Upper lobe of left lung (tissue), 6 donors: ENCODE measurements at regions not wholly inside any gene's neighbourhood (a gene's known extent, or its start where the extent isn't known, plus 50 kb on each side); places are given as distances from the start of the nearest gene placed in this dataset.

ENCODE experiments used
- ATAC-seq, 2 donors: fragments of 200-7000 bp; cut with Tn5 transposase; one replicate each; pipeline ENCODE4 v1.9.1; 2022; ENCODE audit warnings: mild to moderate bottlenecking in 2 of 2, moderate library complexity in 2 of 2; ENCODE audit not compliant: low FRiP score in 2 of 2
- DNase-seq, 2 donors: peaks; one replicate each; pipeline ENCODE4 v3.0.0-alpha.2; 2019 to 2020
- H3K27ac ChIP-seq, 4 donors: fragments of 200-600 bp; sonication (generic); one replicate each; pipeline ENCODE4 v1.5.1; 2016 to 2019
- H3K27me3 ChIP-seq, 4 donors: fragments of 200-600 bp; sonication (generic); one replicate each; pipeline ENCODE4 v1.5.1; 2017 to 2019
- H3K36me3 ChIP-seq, 4 donors: fragments of 200-600 bp; sonication (generic); one replicate each; pipeline ENCODE4 v1.5.1; 2016 to 2019
- H3K4me1 ChIP-seq, 4 donors: fragments of 200-600 bp; sonication (generic); one replicate each; pipeline ENCODE4 v1.5.1; 2018 to 2019
- H3K4me3 ChIP-seq, 4 donors: fragments of 200-600 bp; sonication (generic); one replicate each; pipeline ENCODE4 v1.5.1; 2017 to 2019; ENCODE audit warnings: mild to moderate bottlenecking in 2 of 4, moderate library complexity in 1 of 4
- H3K9me3 ChIP-seq, 4 donors: fragments of 200-600 bp; sonication (generic); one replicate each; pipeline ENCODE4 v1.5.1; 2018 to 2019
- CTCF ChIP-seq, 6 experiments: fragments of 450-650 bp in 4 of 6; fragments of 200-600 bp in 2 of 6; sonication (generic) in 2 of 6; IDR thresholded peaks; one replicate each; pipeline ENCODE4 v1.5.1; 2016 to 2019; ENCODE audit warnings: antibody characterized with exemption in 6 of 6
- EP300 ChIP-seq, 4 donors: sonication (generic); formaldehyde crosslinking; IDR thresholded peaks; one replicate each; pipeline ENCODE4 v1.5.1; 2017; ENCODE audit warnings: antibody characterized with exemption in 4 of 4, control low read depth in 2 of 4
- POLR2A ChIP-seq, 4 donors: fragments of 450-650 bp; IDR thresholded peaks; one replicate each; pipeline ENCODE4 v1.5.1; 2016 to 2017; ENCODE audit warnings: antibody characterized with exemption in 4 of 4, mild to moderate bottlenecking in 2 of 4
- POLR2AphosphoS5 ChIP-seq, 2 donors: sonication (generic); formaldehyde crosslinking; IDR thresholded peaks; one replicate each; pipeline ENCODE4 v1.5.1; 2017; ENCODE audit warnings: antibody characterized with exemption in 2 of 2
- WGBS, 2 donors: methylation state at CpG; one replicate each; pipeline ENCODE4 v1.1.5; 2017 to 2018; 5-methylcytosine and 5-hydroxymethylcytosine counted together
- donor health status: DM: no; HTN: no; CAD: no; lungs with moderate emphysema.
- donor health status: DM: no; HTN: yes; CAD: no; lungs with severe emphysema.

GRCh38 chr7:42709284-42709683 lies 202.6 kb downstream of the C7orf25 start:
- H3K4me1 ChIP-seq: no peaks in the 10 kb centered on the region
- H3K36me3 ChIP-seq: no peaks in the 10 kb centered on the region
- no peak overlapping the region for H3K4me3 ChIP-seq
- no peak overlapping the region for H3K27ac ChIP-seq
- ATAC-seq (no peak), DNase-seq (no peak)
- TF ChIP-seq CTCF (IDR thresholded peaks at IDR 0.05): no peak
- TF ChIP-seq POLR2A (IDR thresholded peaks at IDR 0.05): no peak
- TF ChIP-seq POLR2AphosphoS5 (IDR thresholded peaks at IDR 0.05): no peak
- no peak for TF ChIP-seq EP300 (IDR thresholded peaks at IDR 0.05)
- 72 to 76% methylated on average over 3 of the region's 3 CpGs for WGBS, 2 donors
- H3K9me3 ChIP-seq: peaks cover 0 to 6% (median 2%) of the 10 kb centered on the region in 4 donors
- no peaks in the 10 kb centered on the region for H3K27me3 ChIP-seq

GRCh38 chr7:42704710-42705109 lies 207.2 kb downstream of the C7orf25 start:
- no peaks in the 10 kb centered on the region for H3K9me3 ChIP-seq
- H3K4me3 ChIP-seq: no peak overlapping the region
- DNase-seq: no peak
- ATAC-seq: no peak
- no peak for TF ChIP-seq POLR2AphosphoS5 (IDR thresholded peaks at IDR 0.05)
- TF ChIP-seq POLR2A (IDR thresholded peaks at IDR 0.05): no peak
- no peak for TF ChIP-seq EP300 (IDR thresholded peaks at IDR 0.05)
- TF ChIP-seq CTCF (IDR thresholded peaks at IDR 0.05): no peak
- peaks cover 0 to 3% (median 1%) of the 10 kb centered on the region in 4 donors for H3K4me1 ChIP-seq
- no peak overlapping the region for H3K27ac ChIP-seq
- no peaks in the 10 kb centered on the region for H3K36me3 ChIP-seq
- 85 to 88% methylated on average over 2 of the region's 2 CpGs for WGBS, 2 donors
- H3K27me3 ChIP-seq: no peaks in the 10 kb centered on the region

- ATAC-seq: no peak
- Histone ChIP-seq H3K27ac (no peak overlapping the region), H3K36me3 (no peaks in the 10 kb centered on the region), H3K4me1 (peaks cover 0 to 3% (median 1%) of the 10 kb centered on the region in 4 donors), H3K27me3 (no peaks in the 10 kb centered on the region), H3K9me3 (no peaks in the 10 kb centered on the region), H3K4me3 (no peak overlapping the region)
- no peak for DNase-seq
- WGBS, 2 donors: 55 to 100% methylated on average over 1 of the region's 1 CpG
- no peak for TF ChIP-seq POLR2A (IDR thresholded peaks at IDR 0.05)
- TF ChIP-seq EP300 (IDR thresholded peaks at IDR 0.05): no peak
- no peak for TF ChIP-seq CTCF (IDR thresholded peaks at IDR 0.05)
- no peak for TF ChIP-seq POLR2AphosphoS5 (IDR thresholded peaks at IDR 0.05)
Measured at GRCh38 chr7:42702647-42703046, 209.2 kb downstream of the C7orf25 start.

- peaks cover 0 to 3% (median 1%) of the 10 kb centered on the region in 4 donors for H3K4me1 ChIP-seq
- H3K9me3 ChIP-seq: no peaks in the 10 kb centered on the region
- H3K36me3 ChIP-seq: no peaks in the 10 kb centered on the region
- DNase-seq (no peak), ATAC-seq (no peak)
- TF ChIP-seq CTCF (IDR thresholded peaks at IDR 0.05) (no peak), EP300 (IDR thresholded peaks at IDR 0.05) (no peak), POLR2A (IDR thresholded peaks at IDR 0.05) (no peak), POLR2AphosphoS5 (IDR thresholded peaks at IDR 0.05) (no peak)
- 58 to 69% methylated on average over 6 of the region's 6 CpGs for WGBS, 2 donors
- no peak overlapping the region for H3K4me3 ChIP-seq
- no peaks in the 10 kb centered on the region for H3K27me3 ChIP-seq
- H3K27ac ChIP-seq: no peak overlapping the region
Measured at GRCh38 chr7:42700406-42701327, 211.2 kb downstream of the C7orf25 start.
